K562 (cell line): ENCODE measurements at regions not wholly inside any gene's neighbourhood (a gene's known extent, or its start where the extent isn't known, plus 50 kb on each side); places are given as distances from the start of the nearest gene placed in this dataset.

Experiments used
- ATAC-seq: fragments of 200-7000 bp; cut with Tn5 transposase; 3 replicates; pipeline ENCODE4 v1.9.1; 2020; ENCODE audit warnings: moderate library complexity
- BruUV-seq: library from RNA; stranded (reverse); fragments of 400-500 nt; replicated peaks from 2 replicates; lab custom pipeline; 2021; lab: Mats Ljungman, UMichigan
- CTCF ChIA-PET: fragments of 300-600 bp; formaldehyde crosslinking; extraction: SDS; loops from one replicate; lab custom pipeline; 2021; ENCODE audit warnings: low intra/inter-chr PET ratio; lab: Yijun Ruan, JAX
- POLR2A ChIA-PET: fragments of 300-600, 350-650 bp; sonication (Branson Sonifier 250); formaldehyde crosslinking; extraction: SDS; loops from one replicate; lab custom pipeline; 2021; ENCODE audit warnings: antibody characterized with exemption, inconsistent platforms; lab: Yijun Ruan, JAX
- DNase-seq, 4 experiments: peaks; one replicate each; pipeline versions ENCODE4 v3.0.0 to v3.0.0-alpha.2; 2011 to 2018; ENCODE audit warnings: low spot score in 3 of 4, mixed read lengths in 3 of 4; ENCODE audit errors: extremely low read depth in 1 of 4
- FAIRE-seq: peaks from 2 replicates; lab custom pipeline; 2011; peaks lifted over from hg19 to GRCh38; lab: Jason Lieb, UNC
- H2AFZ ChIP-seq: 2 replicates; pipeline ENCODE4 v1.6.0; 2011; ENCODE audit warnings: low read depth, low read length, control low read depth, inconsistent platforms
- H3K27ac ChIP-seq: fragments of 200-600 bp; 3 replicates; pipeline ENCODE4 v1.8.0; 2011; ENCODE audit warnings: low read depth, mild to moderate bottlenecking, control low read depth, inconsistent platforms, low read length, moderate library complexity, mixed read lengths; ENCODE audit errors: extremely low read depth
- H3K27me3 ChIP-seq, 2 experiments: fragments of 300-600 bp in 1 of 2; 2 replicates in 1 of 2; 3 replicates in 1 of 2; pipeline versions ENCODE4 v1.6.0 to v1.8.0; 2011; ENCODE audit warnings: inconsistent platforms in 2 of 2, low read length in 2 of 2, mild to moderate bottlenecking in 1 of 2, mixed read lengths in 1 of 2, moderate library complexity in 1 of 2; ENCODE audit not compliant: control insufficient read depth in 2 of 2, insufficient read depth in 2 of 2
- H3K36me3 ChIP-seq: fragments of 300-600 bp; 3 replicates; pipeline ENCODE4 v1.8.0; 2011; ENCODE audit warnings: mild to moderate bottlenecking, low read length, inconsistent platforms; ENCODE audit not compliant: control insufficient read depth, insufficient read depth
- H3K4me1 ChIP-seq, 2 experiments: fragments of 200-600 bp in 1 of 2; replicated peaks in 1 of 2; 2 replicates in 1 of 2; 3 replicates in 1 of 2; pipeline versions ENCODE4 v1.5.1 to v1.8.0; 2011; ENCODE audit warnings: inconsistent platforms in 2 of 2, low read length in 2 of 2, mild to moderate bottlenecking in 1 of 2, mixed read lengths in 1 of 2, moderate library complexity in 1 of 2; ENCODE audit not compliant: control insufficient read depth in 2 of 2, insufficient read depth in 2 of 2
- H3K4me2 ChIP-seq: 2 replicates; pipeline ENCODE4 v1.6.1; 2011; ENCODE audit warnings: low read length, control low read depth, inconsistent platforms, mixed read lengths; ENCODE audit not compliant: insufficient read depth
- H3K4me3 ChIP-seq: fragments of 200-600 bp; sonication (generic), shearing (Covaris generic); 2 replicates; pipeline ENCODE4 v1.5.1; 2016; ENCODE audit warnings: control low read depth, inconsistent platforms
- H3K79me2 ChIP-seq: fragments of 200-600 bp; 3 replicates; pipeline ENCODE4 v1.8.0; 2011; ENCODE audit warnings: low read length, inconsistent platforms; ENCODE audit not compliant: control insufficient read depth, insufficient read depth
- H3K9ac ChIP-seq, 2 experiments: 2 replicates each; pipeline versions ENCODE4 v1.6.0 to v1.6.1; 2011; ENCODE audit warnings: low read depth in 2 of 2, low read length in 2 of 2, control low read depth in 1 of 2, inconsistent platforms in 1 of 2, mild to moderate bottlenecking in 1 of 2, mixed read lengths in 1 of 2; ENCODE audit not compliant: insufficient read depth in 1 of 2
- H3K9me1 ChIP-seq: one replicate; pipeline ENCODE4 v1.6.0; 2011; ENCODE audit warnings: inconsistent platforms, mild to moderate bottlenecking, low read length, moderate library complexity; ENCODE audit not compliant: control insufficient read depth, insufficient read depth
- H3K9me3 ChIP-seq: replicated peaks from 2 replicates; pipeline ENCODE4 v1.5.1; 2011; ENCODE audit warnings: low read depth, low read length, inconsistent platforms; ENCODE audit not compliant: control insufficient read depth, insufficient read depth
- H4K20me1 ChIP-seq: replicated peaks from 2 replicates; pipeline ENCODE4 v1.6.1; 2011; ENCODE audit warnings: low read length, inconsistent platforms, mixed read lengths; ENCODE audit not compliant: control insufficient read depth, insufficient read depth
- C11orf30 ChIP-seq: fragments of 450-650 bp; IDR thresholded peaks from 2 replicates; pipeline ENCODE4 v1.6.1; 2016; ENCODE audit warnings: low read depth, mild to moderate bottlenecking
- CBX1 ChIP-seq: sonication (generic); IDR thresholded peaks from 2 replicates; pipeline ENCODE4 v1.6.1; 2016; ENCODE audit warnings: antibody characterized with exemption, low read depth, mild to moderate bottlenecking
- HINFP ChIP-seq: fragments of 450-650 bp; conservative IDR thresholded peaks from 2 replicates; pipeline ENCODE4 v1.6.1; 2016; ENCODE audit warnings: missing genetic modification characterization, low read depth, mild to moderate bottlenecking, control low read depth, missing compliant biosample characterization
- MAFF ChIP-seq: IDR thresholded peaks from 2 replicates; pipeline ENCODE4 v1.6.1; 2012; ENCODE audit warnings: low read length, improper control_type of control experiment
- MAFG ChIP-seq: fragments of 450-650 bp; conservative IDR thresholded peaks from 2 replicates; pipeline ENCODE4 v1.6.1; 2016; ENCODE audit warnings: missing genetic modification characterization, missing compliant biosample characterization
- MAFK ChIP-seq: IDR thresholded peaks from 2 replicates; pipeline ENCODE4 v1.6.1; 2011; ENCODE audit warnings: low read length, improper control_type of control experiment
- MBD1 ChIP-seq: fragments of 250-450 bp; sonication (Bioruptor Pico); IDR thresholded peaks from 2 replicates; pipeline ENCODE4 v1.8.0; 2022; ENCODE audit warnings: inconsistent platforms
- NCOR1 ChIP-seq: fragments of 450-650 bp; IDR thresholded peaks from 2 replicates; pipeline ENCODE4 v1.6.1; 2016; ENCODE audit warnings: mild to moderate bottlenecking, moderate library complexity
- SRSF3 ChIP-seq: fragments of 200-400 bp; formaldehyde crosslinking; IDR thresholded peaks from 2 replicates; pipeline ENCODE4 v1.6.1; 2016; ENCODE audit warnings: mild to moderate bottlenecking, low read length, moderate library complexity; ENCODE audit not compliant: insufficient read depth
- TOE1 ChIP-seq, 2 experiments: fragments of 450-650 bp in 1 of 2; sonication (generic) in 1 of 2; formaldehyde crosslinking in 1 of 2; IDR thresholded peaks; 2 replicates each; pipeline versions ENCODE4 v1.7.1 to v1.8.0; 2016 to 2022; ENCODE audit warnings: borderline replicate concordance in 2 of 2, mild to moderate bottlenecking in 2 of 2, antibody characterized with exemption in 1 of 2, inconsistent platforms in 1 of 2, low read depth in 1 of 2, missing genetic modification reagents in 1 of 2, moderate library complexity in 1 of 2
- ZNF316 ChIP-seq: fragments of 450-650 bp; IDR thresholded peaks from 2 replicates; pipeline ENCODE4 v1.6.1; 2016
- ZNF512 ChIP-seq: IDR thresholded peaks from 2 replicates; pipeline ENCODE4 v1.6.1; 2016; ENCODE audit warnings: missing genetic modification characterization, missing compliant biosample characterization
- WGBS: fragments of 100-300 bp; shearing (Covaris generic); methylation state at CpG from one replicate; pipeline ENCODE4 v1.1.6; 2016; ENCODE audit warnings: low coverage, mixed read lengths; ENCODE audit not compliant: insufficient coverage; ENCODE audit errors: missing lambda C conversion rate; 5-methylcytosine and 5-hydroxymethylcytosine counted together
- in situ Hi-C: fragments of 300-500 bp; cut with MboI; formaldehyde crosslinking; loops from 4 replicates; pipeline ENCODE4 v1.15.0; 2018; ENCODE audit warnings: inconsistent platforms, mixed read lengths
- intact Hi-C: fragments of 100-400 bp; cut with micrococcal nuclease; formaldehyde crosslinking; loops from 2 replicates; pipeline ENCODE4 v1.14.2; 2022

GRCh38 chr6:23250556-23250955, 681.2 kb downstream of the HDGFL1 start (continued):
- TF ChIP-seq TOE1 (IDR thresholded peaks at IDR 0.05; ENCODE audit: borderline replicate concordance) = no peak
- no peak for TF ChIP-seq TOE1 (CRISPR knock-in tag; IDR thresholded peaks at IDR 0.05; ENCODE audit: borderline replicate concordance, low read depth)
- no peak for TF ChIP-seq HINFP
- no peak for TF ChIP-seq CBX1

- H3K4me1 ChIP-seq = no peaks in the 10 kb centered on the region
- H3K79me2 ChIP-seq = no peaks in the 10 kb centered on the region
- H3K27ac ChIP-seq = no peak overlapping the region
- in situ Hi-C loops = no loop called here
- no peak overlapping the region for H3K4me2 ChIP-seq
- WGBS = 0% methylated on average over 2 of the region's 2 CpGs
- DNase-seq (no peak), ATAC-seq (no peak)
- no peak overlapping the region for H2AFZ ChIP-seq
- no peaks in the 10 kb centered on the region for H3K36me3 ChIP-seq
- H3K9me1 ChIP-seq = no peaks in the 10 kb centered on the region
- CTCF ChIA-PET = no interaction called here
- BruUV-seq = no TSS peak
- POLR2A ChIA-PET = no interaction called here
- no peak overlapping the region for H3K9ac ChIP-seq
- intact Hi-C loops = no loop called here
- TF ChIP-seq MAFG (tag) = peak; percentile 34; the same call in 1 of the 2 replicates
- TF ChIP-seq MAFF = peak; percentile 57
- TF ChIP-seq ZNF512 (tag) = no peak
- TF ChIP-seq NCOR1 = no peak
- TF ChIP-seq SRSF3 = no peak
- TF ChIP-seq ZNF316 = peak; percentile 56; the same call in 1 of the 2 replicates
- peak; percentile 40; the same call in 1 of the 2 replicates for TF ChIP-seq C11orf30
- TF ChIP-seq MBD1 (CRISPR knock-in tag) = no peak
- TF ChIP-seq MAFK = 0 out of 2 replicates have a peak, but pooled peaks have one; percentile 40
- TF ChIP-seq, all 486 proteins: peak for 5
- FAIRE-seq = no peak
- no peaks in the 10 kb centered on the region; the same call in 1 of the 2 replicates for H3K9me3 ChIP-seq
- no peaks in the 10 kb centered on the region for H4K20me1 ChIP-seq
- H3K4me3 ChIP-seq = no peak overlapping the region
- no peaks in the 10 kb centered on the region for H3K27me3 ChIP-seq
Measured at GRCh38 chr6:23262864-23263263, 693.5 kb downstream of the HDGFL1 start.
